H1 (cell line): ENCODE measurements at regions not wholly inside any gene's neighbourhood (a gene's known extent, or its start where the extent isn't known, plus 50 kb on each side); places are given as distances from the start of the nearest gene placed in this dataset.
"Not testable (repeated sequence)": the region's sequence is repeated elsewhere in the genome, so short reads cannot be mapped to it uniquely, and the experiment has no call there.

Source experiments
- CTCF ChIA-PET: fragments of 300-600 bp; sonication (Branson Sonifier 250); formaldehyde crosslinking; loops from one replicate; lab custom pipeline; 2021; ENCODE audit not compliant: partially characterized antibody; lab: Charles Lee
- POLR2A ChIA-PET: fragments of 300-600 bp; sonication (Branson Sonifier 250); formaldehyde crosslinking; loops from one replicate; lab custom pipeline; 2021; ENCODE audit warnings: inconsistent platforms; ENCODE audit not compliant: partially characterized antibody; lab: Charles Lee
- DNase-seq, 2 experiments: peaks; one replicate each; pipeline versions ENCODE4 v3.0.0 to v3.0.0-alpha.2; 2010 to 2022; ENCODE audit warnings: low spot score in 2 of 2, low read depth in 1 of 2, mixed read lengths in 1 of 2
- FAIRE-seq: peaks from 2 replicates; lab custom pipeline; 2011; peaks lifted over from hg19 to GRCh38; lab: Jason Lieb, UNC
- H2AFZ ChIP-seq: 2 replicates; pipeline ENCODE4 v1.8.1; 2012; ENCODE audit warnings: low read length, inconsistent platforms
- H2AK5ac ChIP-seq: 2 replicates; pipeline ENCODE4 v1.6.1; 2013; ENCODE audit warnings: low read depth, low read length
- H2BK120ac ChIP-seq: replicated peaks from 2 replicates; pipeline ENCODE3; 2013; ENCODE audit warnings: low read depth, low read length, inconsistent platforms
- H2BK12ac ChIP-seq: 2 replicates; pipeline ENCODE4 v1.6.1; 2013; ENCODE audit warnings: low read depth, low read length
- H2BK15ac ChIP-seq: 2 replicates; pipeline ENCODE4 v1.6.1; 2013; ENCODE audit warnings: low read length
- H2BK20ac ChIP-seq: 2 replicates; pipeline ENCODE4 v1.6.1; 2013; ENCODE audit warnings: low read length
- H2BK5ac ChIP-seq: 2 replicates; pipeline ENCODE4 v1.6.1; 2013; ENCODE audit warnings: low read depth, low read length
- H3K14ac ChIP-seq: 2 replicates; pipeline ENCODE4 v1.6.1; 2013; ENCODE audit warnings: inconsistent platforms; ENCODE audit not compliant: insufficient read length
- H3K18ac ChIP-seq: 2 replicates; pipeline ENCODE4 v1.6.1; 2013; ENCODE audit warnings: low read length; ENCODE audit errors: extremely low read depth
- H3K23ac ChIP-seq: 2 replicates; pipeline ENCODE4 v1.6.1; 2013; ENCODE audit warnings: inconsistent platforms; ENCODE audit not compliant: insufficient read length
- H3K23me2 ChIP-seq: 2 replicates; pipeline ENCODE4 v1.6.1; 2013; ENCODE audit warnings: low read depth, low read length
- H3K27ac ChIP-seq: 2 replicates; pipeline ENCODE4 v1.6.1; 2011; ENCODE audit warnings: low read depth, low read length, inconsistent platforms
- H3K27me3 ChIP-seq, 4 experiments: replicated peaks in 1 of 4; 1 replicate in 1 of 4; 2 replicates in 3 of 4; pipeline versions ENCODE4 v1.6.1 to v1.8.1; 2011 to 2013; ENCODE audit warnings: low read length in 3 of 4, mild to moderate bottlenecking in 3 of 4, inconsistent platforms in 2 of 4, mixed read lengths in 2 of 4, moderate library complexity in 1 of 4; ENCODE audit not compliant: control insufficient read depth in 3 of 4, insufficient read depth in 3 of 4; ENCODE audit errors: extremely low read depth in 1 of 4
- H3K36me3 ChIP-seq, 4 experiments: 2 replicates each; pipeline versions ENCODE4 v1.6.1 to v1.8.1; 2011 to 2013; ENCODE audit warnings: mild to moderate bottlenecking in 4 of 4, low read length in 3 of 4, moderate library complexity in 2 of 4, control low read depth in 1 of 4, inconsistent platforms in 1 of 4; ENCODE audit not compliant: insufficient read depth in 4 of 4, control insufficient read depth in 2 of 4
- H3K4ac ChIP-seq: replicated peaks from 2 replicates; pipeline ENCODE3; 2013; ENCODE audit warnings: low read length, low read depth, mixed read lengths, inconsistent platforms; ENCODE audit not compliant: insufficient read length
- H3K4me1 ChIP-seq, 4 experiments: replicated peaks in 1 of 4; 1 replicate in 1 of 4; 2 replicates in 3 of 4; pipeline versions ENCODE4 v1.6.1 to v1.8.1; 2011 to 2013; ENCODE audit warnings: low read length in 3 of 4, inconsistent platforms in 2 of 4, mixed read lengths in 1 of 4; ENCODE audit not compliant: insufficient read depth in 4 of 4, control insufficient read depth in 3 of 4
- H3K4me2 ChIP-seq, 2 experiments: 2 replicates each; pipeline versions ENCODE4 v1.6.1 to v1.8.1; 2011 to 2013; ENCODE audit warnings: low read depth in 2 of 2, low read length in 2 of 2, control low read depth in 1 of 2, inconsistent platforms in 1 of 2, mild to moderate bottlenecking in 1 of 2; ENCODE audit not compliant: insufficient read depth in 1 of 2
- H3K4me3 ChIP-seq, 4 experiments: fragments of 200-600, 300-600 bp in 1 of 4; sonication (generic), shearing (Covaris generic), sonication (Bioruptor Twin) in 1 of 4; 2 replicates each; pipeline versions ENCODE4 v1.5.1 to v1.8.1; 2011 to 2016; ENCODE audit warnings: low read length in 4 of 4, low read depth in 3 of 4, control low read depth in 2 of 4, inconsistent platforms in 2 of 4, mild to moderate bottlenecking in 2 of 4, mixed read lengths in 1 of 4, moderate library complexity in 1 of 4; ENCODE audit not compliant: insufficient read depth in 2 of 4; ENCODE audit errors: extremely low read depth in 1 of 4
- H3K56ac ChIP-seq: replicated peaks from 2 replicates; pipeline ENCODE3; 2013; ENCODE audit warnings: low read depth, mild to moderate bottlenecking, mixed read lengths, low read length, inconsistent platforms; ENCODE audit not compliant: insufficient read length
- H3K79me1 ChIP-seq: 2 replicates; pipeline ENCODE4 v1.6.1; 2013; ENCODE audit warnings: low read depth, low read length, control low read depth
- H3K79me2 ChIP-seq, 2 experiments: 2 replicates each; pipeline versions ENCODE4 v1.6.1 to v1.8.1; 2012 to 2013; ENCODE audit warnings: low read length in 2 of 2, mild to moderate bottlenecking in 2 of 2, inconsistent platforms in 1 of 2; ENCODE audit not compliant: insufficient read depth in 2 of 2, control insufficient read depth in 1 of 2
- H3K9ac ChIP-seq, 4 experiments: replicated peaks in 1 of 4; 1 replicate in 1 of 4; 2 replicates in 3 of 4; pipeline versions ENCODE4 v1.6.1 to v1.8.1; 2011 to 2013; ENCODE audit warnings: low read depth in 3 of 4, low read length in 3 of 4, control low read depth in 2 of 4, mild to moderate bottlenecking in 2 of 4, moderate library complexity in 2 of 4, inconsistent platforms in 1 of 4; ENCODE audit errors: extremely low read depth in 1 of 4
- H3K9me3 ChIP-seq, 2 experiments: 2 replicates each; pipeline versions ENCODE4 v1.6.1 to v1.8.1; 2012 to 2013; ENCODE audit warnings: mild to moderate bottlenecking in 2 of 2, moderate library complexity in 2 of 2, control low read depth in 1 of 2, inconsistent platforms in 1 of 2, low read depth in 1 of 2, low read length in 1 of 2, mixed read lengths in 1 of 2; ENCODE audit not compliant: insufficient read depth in 2 of 2
- H4K20me1 ChIP-seq, 2 experiments: replicated peaks in 1 of 2; 2 replicates each; pipeline versions ENCODE3 to v1.8.1; 2011 to 2013; ENCODE audit warnings: inconsistent platforms in 2 of 2, low read length in 2 of 2, mild to moderate bottlenecking in 1 of 2; ENCODE audit not compliant: insufficient read depth in 2 of 2, control insufficient read depth in 1 of 2
- H4K5ac ChIP-seq: 2 replicates; pipeline ENCODE4 v1.6.1; 2013; ENCODE audit warnings: low read length, low read depth, mixed read lengths, inconsistent platforms; ENCODE audit not compliant: insufficient read length
- H4K8ac ChIP-seq: 2 replicates; pipeline ENCODE4 v1.8.0; 2013; ENCODE audit warnings: mild to moderate bottlenecking, moderate library complexity, low read length, inconsistent platforms; ENCODE audit not compliant: insufficient read depth; ENCODE audit errors: extremely low read depth
- H4K91ac ChIP-seq: replicated peaks from 2 replicates; pipeline ENCODE3; 2013; ENCODE audit warnings: low read length, mixed read lengths, inconsistent platforms; ENCODE audit not compliant: insufficient read length
- WGBS, 2 experiments: shearing (Covaris generic) in 1 of 2; methylation state at CpG; one replicate each; pipeline versions ENCODE4 v1.1.6 to v1.1.7; 2013 to 2015; ENCODE audit warnings: low lambda C conversion rate in 2 of 2, mixed read lengths in 2 of 2, inconsistent platforms in 1 of 2, low coverage in 1 of 2, missing lambda C conversion rate in 1 of 2; ENCODE audit not compliant: insufficient replicate concordance in 2 of 2, insufficient coverage in 1 of 2, insufficient read length in 1 of 2; ENCODE audit errors: extremely low coverage in 1 of 2, missing lambda C conversion rate in 1 of 2; 5-methylcytosine and 5-hydroxymethylcytosine counted together

GRCh38 chr1:195722146-195722545, 886.1 kb downstream of the KCNT2 start:
- H2AFZ ChIP-seq, H2AK5ac ChIP-seq, POLR2A ChIA-PET, H3K14ac ChIP-seq, H2BK12ac ChIP-seq, H3K27me3 ChIP-seq, H3K9ac ChIP-seq, H3K18ac ChIP-seq, H3K4me3 ChIP-seq, H3K36me3 ChIP-seq, H3K4me2 ChIP-seq, H3K9me3 ChIP-seq, H2BK120ac ChIP-seq, H3K4ac ChIP-seq, H4K91ac ChIP-seq, H4K5ac ChIP-seq, H2BK5ac ChIP-seq, H3K23ac ChIP-seq, H3K27ac ChIP-seq, H3K79me2 ChIP-seq, H2BK15ac ChIP-seq, H4K20me1 ChIP-seq, H3K56ac ChIP-seq, H3K4me1 ChIP-seq, H3K79me1 ChIP-seq, DNase-seq, H2BK20ac ChIP-seq, FAIRE-seq, H3K23me2 ChIP-seq, H4K8ac ChIP-seq: not testable (repeated sequence)
- CTCF ChIA-PET: interaction anchor here (1.2 to 4.2 kb wide), 2 partner anchors 12 to 14 kb away, joined by 3 to 20 read pairs; no protein-coding TSS in a partner anchor
- WGBS, 2 experiments: 94% methylated on average over 6 of the region's 6 CpGs; no CpG with 5 or more reads in 1 of the 2 experiments
